Hepatocyte (in vitro differentiated cells): ENCODE measurements at regions not wholly inside any gene's neighbourhood (a gene's known extent, or its start where the extent isn't known, plus 50 kb on each side); places are given as distances from the start of the nearest gene placed in this dataset.

ENCODE experiments used
- EZH2 ChIP-seq: fragments of 200-600 bp; sonication (generic); IDR thresholded peaks from 2 replicates; pipeline ENCODE4 v1.6.1; 2016; ENCODE audit warnings: antibody characterized with exemption, mild to moderate bottlenecking, borderline replicate concordance
- TF ChIP-seq, protein P1 (sequence below): fragments of 200-600 bp; sonication (generic); IDR thresholded peaks from 2 replicates; pipeline ENCODE4 v1.5.1; 2016; ENCODE audit warnings: antibody characterized with exemption, mild to moderate bottlenecking; ENCODE audit not compliant: poor library complexity

DNA sequence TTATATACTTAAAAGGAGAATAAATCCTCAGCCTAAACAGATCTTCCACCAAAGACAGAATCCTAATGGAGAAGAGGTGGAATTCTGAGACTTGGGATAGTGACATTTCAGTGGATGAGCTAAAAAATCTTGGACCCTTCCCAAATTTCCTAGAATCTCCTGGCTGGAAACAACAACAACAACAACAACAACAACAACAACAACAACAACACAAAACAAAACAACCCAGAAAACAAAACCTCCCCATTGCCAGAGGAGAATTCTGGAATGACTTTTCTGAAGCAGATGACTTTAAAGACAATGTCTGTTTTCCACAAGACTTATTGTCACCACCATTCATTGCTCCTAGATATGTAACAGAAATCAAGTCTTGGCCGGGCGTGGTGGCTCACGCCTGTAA, 322.1 kb downstream of the ARL4A start:
- TF ChIP-seq, protein P1, sequence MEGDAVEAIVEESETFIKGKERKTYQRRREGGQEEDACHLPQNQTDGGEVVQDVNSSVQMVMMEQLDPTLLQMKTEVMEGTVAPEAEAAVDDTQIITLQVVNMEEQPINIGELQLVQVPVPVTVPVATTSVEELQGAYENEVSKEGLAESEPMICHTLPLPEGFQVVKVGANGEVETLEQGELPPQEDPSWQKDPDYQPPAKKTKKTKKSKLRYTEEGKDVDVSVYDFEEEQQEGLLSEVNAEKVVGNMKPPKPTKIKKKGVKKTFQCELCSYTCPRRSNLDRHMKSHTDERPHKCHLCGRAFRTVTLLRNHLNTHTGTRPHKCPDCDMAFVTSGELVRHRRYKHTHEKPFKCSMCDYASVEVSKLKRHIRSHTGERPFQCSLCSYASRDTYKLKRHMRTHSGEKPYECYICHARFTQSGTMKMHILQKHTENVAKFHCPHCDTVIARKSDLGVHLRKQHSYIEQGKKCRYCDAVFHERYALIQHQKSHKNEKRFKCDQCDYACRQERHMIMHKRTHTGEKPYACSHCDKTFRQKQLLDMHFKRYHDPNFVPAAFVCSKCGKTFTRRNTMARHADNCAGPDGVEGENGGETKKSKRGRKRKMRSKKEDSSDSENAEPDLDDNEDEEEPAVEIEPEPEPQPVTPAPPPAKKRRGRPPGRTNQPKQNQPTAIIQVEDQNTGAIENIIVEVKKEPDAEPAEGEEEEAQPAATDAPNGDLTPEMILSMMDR = no peak
- no peak for TF ChIP-seq EZH2
